ENCODE measurements at regions not wholly inside any gene's neighbourhood (a gene's known extent, or its start where the extent isn't known, plus 50 kb on each side); places are given as distances from the start of the nearest gene placed in this dataset.

DNA sequence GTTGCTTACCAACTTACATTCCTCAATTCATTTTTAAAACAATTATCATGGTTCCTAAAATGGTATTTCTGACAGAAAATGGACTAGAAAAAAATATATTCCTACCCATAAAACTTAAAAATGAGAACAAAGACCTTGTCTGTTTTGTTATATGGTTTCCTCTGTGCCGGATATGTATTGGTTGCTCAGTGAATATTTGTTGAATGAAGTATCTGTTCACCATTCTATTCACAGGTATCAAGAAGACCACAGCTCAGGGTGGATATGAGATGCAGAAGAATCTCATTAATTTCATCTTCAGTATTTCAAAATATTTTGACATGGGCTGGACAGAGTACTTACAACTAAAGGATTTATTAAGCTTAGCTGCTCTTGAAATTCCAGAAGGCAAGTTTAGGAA lies 58.1 kb downstream of the TUSC7 start:
- DNase-seq (ENCODE audit: low read depth, low spot score): no peak
- no peak overlapping the region for H3K4me3 ChIP-seq (ENCODE audit: low read depth, low read length)
- in situ Hi-C loops (cut with HindIII; ENCODE audit: low sequenced_read_pairs): no loop called here
- no peak for TF ChIP-seq CTCF (IDR thresholded peaks at IDR 0.05; ENCODE audit: low read depth, low read length)

DNA sequence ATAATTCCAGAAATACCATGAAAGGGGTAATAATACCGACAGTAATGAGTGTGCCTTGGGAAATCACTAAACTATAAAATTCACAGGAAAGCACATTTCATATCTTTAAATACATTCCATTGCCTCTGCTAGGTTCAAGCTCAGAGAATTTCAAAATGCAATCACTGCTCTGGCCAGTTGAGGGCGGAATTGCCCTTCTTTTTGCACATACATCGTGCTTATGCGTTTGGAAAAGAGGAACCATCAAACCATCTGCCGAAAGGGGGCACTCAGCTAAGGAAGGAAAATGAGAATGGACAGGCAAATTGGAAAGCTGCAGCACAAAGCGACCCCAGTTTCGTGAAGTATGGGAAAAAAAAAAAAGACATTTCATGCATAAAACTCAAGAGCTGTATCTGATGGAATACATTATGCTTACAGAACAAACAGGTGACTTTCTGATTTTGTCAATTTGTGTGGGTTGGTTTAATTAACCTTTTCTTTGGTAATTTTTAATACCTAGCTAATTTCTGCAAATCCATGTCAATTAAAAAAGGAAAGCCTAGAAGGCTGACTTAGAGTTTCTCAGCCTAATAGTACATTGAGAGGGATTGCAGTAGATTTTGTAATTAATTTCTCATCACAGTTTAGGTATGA lies 61.4 kb downstream of the TUSC7 start:
- peak; percentile 98 for TF ChIP-seq CTCF (IDR thresholded peaks at IDR 0.05; ENCODE audit: low read depth, low read length)
- peak; percentile 80 for DNase-seq (ENCODE audit: low read depth, low spot score)
- H3K4me3 ChIP-seq (ENCODE audit: low read depth, low read length): no peak overlapping the region
- in situ Hi-C loops (cut with HindIII; ENCODE audit: low sequenced_read_pairs): no loop called here

DNA sequence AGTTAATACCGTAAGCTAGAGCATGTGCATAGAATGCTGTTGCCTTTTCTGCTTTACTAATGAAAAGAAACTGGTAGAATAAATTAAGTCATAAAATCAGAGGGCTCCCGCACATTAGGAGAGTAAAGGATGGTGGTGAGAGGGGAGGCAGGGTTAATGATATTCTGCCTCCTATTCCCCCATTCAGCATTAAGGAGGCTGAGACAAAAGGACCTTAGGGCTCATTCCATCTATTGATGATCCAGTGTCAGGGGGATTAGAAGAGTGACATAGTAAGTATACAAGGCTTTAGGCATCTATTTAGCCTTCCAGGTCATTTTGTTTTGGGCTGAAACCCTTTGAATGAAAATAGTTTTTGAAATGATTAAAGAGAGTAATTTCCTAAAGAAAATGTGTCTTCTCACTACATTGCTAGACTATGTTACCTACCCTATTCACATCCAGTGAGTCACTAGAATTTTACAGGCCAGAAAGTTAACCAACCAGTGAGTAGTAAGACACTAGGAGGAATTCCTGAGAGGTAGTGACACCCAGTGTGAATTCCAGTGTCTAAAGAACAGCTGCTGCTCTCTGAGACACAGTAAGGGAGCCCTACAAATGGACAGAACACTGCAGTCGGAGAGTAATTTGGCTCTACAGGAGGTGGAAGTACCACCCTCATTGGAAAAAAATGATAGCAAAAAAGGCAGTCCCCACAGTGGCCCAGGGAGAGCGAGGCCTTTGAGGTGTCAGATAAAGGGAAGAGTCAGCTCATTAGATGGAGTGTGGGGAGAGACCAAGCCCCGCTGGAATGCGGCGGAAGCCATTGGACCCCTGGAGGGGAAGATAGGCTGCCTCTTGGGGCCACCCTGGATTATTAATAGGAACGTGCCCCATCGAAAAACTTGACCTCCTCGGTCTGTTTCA lies 67.6 kb downstream of the TUSC7 start:
- in situ Hi-C loops (cut with HindIII; ENCODE audit: low sequenced_read_pairs): no loop called here
- DNase-seq (ENCODE audit: low read depth, low spot score): peak; percentile 4
- H3K4me3 ChIP-seq (ENCODE audit: low read depth, low read length): no peak overlapping the region
- no peak for TF ChIP-seq CTCF (IDR thresholded peaks at IDR 0.05; ENCODE audit: low read depth, low read length)

DNA sequence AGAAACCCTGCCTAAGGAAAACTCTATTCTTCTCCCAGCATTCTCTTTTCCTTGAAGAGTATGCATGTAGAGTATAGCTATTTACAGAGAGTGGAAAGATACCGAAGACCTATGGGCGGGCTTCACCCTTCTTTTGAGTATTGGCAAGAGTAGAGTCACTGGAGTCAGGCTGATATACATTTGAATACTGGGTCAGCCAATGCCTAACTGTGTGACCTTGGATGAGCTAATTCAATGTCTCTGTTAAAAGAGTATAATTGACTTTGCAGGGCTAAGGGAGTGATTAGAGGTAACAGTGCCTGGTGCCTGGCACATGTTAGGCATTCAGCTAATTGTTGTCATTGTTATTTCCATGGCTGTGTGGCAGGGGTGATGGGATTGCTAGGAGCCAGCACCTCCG lies 75.6 kb downstream of the TUSC7 start:
- TF ChIP-seq CTCF (IDR thresholded peaks at IDR 0.05; ENCODE audit: low read depth, low read length): no peak
- H3K4me3 ChIP-seq (ENCODE audit: low read depth, low read length): no peak overlapping the region
- no peak for DNase-seq (ENCODE audit: low read depth, low spot score)
- in situ Hi-C loops (cut with HindIII; ENCODE audit: low sequenced_read_pairs): no loop called here

GRCh38 chr3:116802651-116803050 lies 93.1 kb downstream of the TUSC7 start:
- no peak for TF ChIP-seq CTCF (IDR thresholded peaks at IDR 0.05; ENCODE audit: low read depth, low read length)
- H3K4me3 ChIP-seq (ENCODE audit: low read depth, low read length): no peak overlapping the region
- no peak for DNase-seq (ENCODE audit: low read depth, low spot score)
- in situ Hi-C loops (cut with HindIII; ENCODE audit: low sequenced_read_pairs): no loop called here

DNA sequence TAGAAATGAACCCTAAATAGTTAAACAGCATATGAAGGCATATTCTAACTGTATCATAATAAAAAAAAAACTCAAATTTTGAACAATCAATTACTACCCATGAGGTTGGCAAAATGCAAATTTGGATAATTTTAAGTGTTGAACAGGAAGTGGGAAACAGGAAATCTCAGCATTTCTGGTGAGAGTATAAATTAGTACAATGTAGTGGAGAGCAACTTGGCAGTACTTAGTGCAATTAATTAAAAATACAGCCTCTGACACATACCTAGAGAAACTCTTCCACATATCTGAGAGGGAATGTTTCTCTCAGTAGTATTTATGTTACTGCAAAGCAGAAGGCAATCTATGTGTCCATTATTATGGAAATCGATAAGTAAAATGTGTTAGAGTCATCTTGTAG lies 96.8 kb downstream of the TUSC7 start:
- no peak for DNase-seq (ENCODE audit: low read depth, low spot score)
- in situ Hi-C loops (cut with HindIII; ENCODE audit: low sequenced_read_pairs): no loop called here
- no peak for TF ChIP-seq CTCF (IDR thresholded peaks at IDR 0.05; ENCODE audit: low read depth, low read length)
- H3K4me3 ChIP-seq (ENCODE audit: low read depth, low read length): no peak overlapping the region

All from astrocyte of the spinal cord (primary cell).